H9 (cell line): ENCODE measurements at regions not wholly inside any gene's neighbourhood (a gene's known extent, or its start where the extent isn't known, plus 50 kb on each side); places are given as distances from the start of the nearest gene placed in this dataset.
"Not testable (repeated sequence)": the region's sequence is repeated elsewhere in the genome, so short reads cannot be mapped to it uniquely, and the experiment has no call there.

Experiments used
- DNase-seq: peaks from one replicate; pipeline ENCODE4 v3.0.0-alpha.2; 2017
- H2AFZ ChIP-seq: one replicate; pipeline ENCODE4 v1.6.1; 2013; ENCODE audit warnings: mild to moderate bottlenecking, low read length, control low read depth, moderate library complexity
- H2AK5ac ChIP-seq: 2 replicates; pipeline ENCODE4 v1.6.1; 2013; ENCODE audit warnings: low read length, control low read depth, mixed read lengths; ENCODE audit not compliant: insufficient read length
- H2BK120ac ChIP-seq: one replicate; pipeline ENCODE4 v1.6.1; 2013; ENCODE audit warnings: low read depth, mild to moderate bottlenecking, low read length, control low read depth, inconsistent platforms; ENCODE audit not compliant: poor library complexity, severe bottlenecking
- H2BK12ac ChIP-seq: 2 replicates; pipeline ENCODE4 v1.6.1; 2013; ENCODE audit warnings: low read length, control low read depth, mixed read lengths, low read depth; ENCODE audit not compliant: insufficient read length
- H2BK15ac ChIP-seq: 2 replicates; pipeline ENCODE4 v1.6.1; 2013; ENCODE audit warnings: low read depth, low read length, control low read depth
- H2BK20ac ChIP-seq: one replicate; pipeline ENCODE4 v1.6.1; 2013; ENCODE audit warnings: low read depth, mild to moderate bottlenecking, low read length, control low read depth, inconsistent platforms; ENCODE audit not compliant: poor library complexity, severe bottlenecking
- H2BK5ac ChIP-seq: 2 replicates; pipeline ENCODE4 v1.6.1; 2013; ENCODE audit warnings: low read length, control low read depth, mixed read lengths; ENCODE audit not compliant: insufficient read length
- H3K14ac ChIP-seq: 2 replicates; pipeline ENCODE4 v1.6.1; 2013; ENCODE audit warnings: low read length, control low read depth; ENCODE audit not compliant: insufficient read depth
- H3K18ac ChIP-seq: 2 replicates; pipeline ENCODE4 v1.6.1; 2013; ENCODE audit warnings: low read depth, mild to moderate bottlenecking, mixed read lengths, low read length, control low read depth; ENCODE audit not compliant: insufficient read length
- H3K23ac ChIP-seq: 2 replicates; pipeline ENCODE4 v1.6.1; 2013; ENCODE audit warnings: low read length, control low read depth, mixed read lengths, low read depth; ENCODE audit not compliant: insufficient read length
- H3K23me2 ChIP-seq: 2 replicates; pipeline ENCODE4 v1.6.1; 2013; ENCODE audit warnings: low read depth, mild to moderate bottlenecking, mixed read lengths, low read length, control low read depth; ENCODE audit not compliant: insufficient read length, poor library complexity, severe bottlenecking
- H3K27ac ChIP-seq: 2 replicates; pipeline ENCODE4 v1.5.1; 2013; ENCODE audit warnings: low read length, control low read depth, mixed read lengths, low read depth; ENCODE audit not compliant: insufficient read length
- H3K27me3 ChIP-seq: 2 replicates; pipeline ENCODE4 v1.6.1; 2013; ENCODE audit warnings: low read length, control low read depth, inconsistent platforms; ENCODE audit not compliant: insufficient read depth
- H3K4ac ChIP-seq: 2 replicates; pipeline ENCODE4 v1.6.1; 2013; ENCODE audit warnings: low read depth, mild to moderate bottlenecking, control low read depth, inconsistent platforms, low read length, moderate library complexity
- H3K4me1 ChIP-seq: 2 replicates; pipeline ENCODE4 v1.6.1; 2013; ENCODE audit warnings: low read length, control low read depth, inconsistent platforms; ENCODE audit not compliant: insufficient read depth
- H3K4me2 ChIP-seq: 2 replicates; pipeline ENCODE4 v1.6.1; 2013; ENCODE audit warnings: low read length, control low read depth, mixed read lengths; ENCODE audit not compliant: insufficient read length, insufficient read depth
- H3K56ac ChIP-seq: 2 replicates; pipeline ENCODE4 v1.6.1; 2013; ENCODE audit warnings: low read depth, mild to moderate bottlenecking, mixed read lengths, low read length, control low read depth; ENCODE audit not compliant: insufficient read length
- H3K79me1 ChIP-seq: 2 replicates; pipeline ENCODE4 v1.6.1; 2013; ENCODE audit warnings: low read depth, mild to moderate bottlenecking, moderate library complexity, low read length, control low read depth, inconsistent platforms; ENCODE audit not compliant: insufficient read depth, poor library complexity, severe bottlenecking
- H3K79me2 ChIP-seq: 2 replicates; pipeline ENCODE4 v1.6.1; 2013; ENCODE audit warnings: low read length, control low read depth, inconsistent platforms; ENCODE audit not compliant: insufficient read depth
- H3K9ac ChIP-seq: 2 replicates; pipeline ENCODE4 v1.6.1; 2013; ENCODE audit warnings: low read length, control low read depth, mixed read lengths; ENCODE audit not compliant: insufficient read length; ENCODE audit errors: extremely low read depth
- H3K9me3 ChIP-seq: one replicate; pipeline ENCODE4 v1.6.1; 2013; ENCODE audit warnings: low read depth, low read length, inconsistent platforms; ENCODE audit not compliant: control insufficient read depth
- H3T11ph ChIP-seq: one replicate; pipeline ENCODE4 v1.6.1; 2013; ENCODE audit warnings: mild to moderate bottlenecking, low read length, control low read depth, inconsistent platforms
- H4K20me1 ChIP-seq: one replicate; pipeline ENCODE4 v1.6.1; 2013; ENCODE audit not compliant: control insufficient read depth, insufficient read length, insufficient read depth
- H4K5ac ChIP-seq: 2 replicates; pipeline ENCODE4 v1.6.1; 2013; ENCODE audit warnings: low read depth, mild to moderate bottlenecking, mixed read lengths, low read length, control low read depth; ENCODE audit not compliant: insufficient read length
- H4K8ac ChIP-seq: replicated peaks from 2 replicates; pipeline ENCODE4 v1.6.1; 2013; ENCODE audit warnings: low read length, control low read depth, mixed read lengths, low read depth; ENCODE audit not compliant: insufficient read length
- H4K91ac ChIP-seq: 2 replicates; pipeline ENCODE4 v1.6.1; 2013; ENCODE audit warnings: low read depth, mild to moderate bottlenecking, moderate library complexity, mixed read lengths, low read length, control low read depth; ENCODE audit not compliant: insufficient read length
- H3K27ac Mint-ChIP-seq, 3 experiments: 2 replicates in 2 of 3; 3 replicates in 1 of 3; pipeline ENCODE4 v1.8.0; 2020 to 2021; ENCODE audit warnings: mixed read lengths in 3 of 3, mild to moderate bottlenecking in 1 of 3, moderate library complexity in 1 of 3
- H3K27me3 Mint-ChIP-seq: 2 replicates; pipeline ENCODE4 v1.8.0; 2021; ENCODE audit warnings: low read depth, mild to moderate bottlenecking, moderate library complexity, mixed read lengths
- H3K36me3 Mint-ChIP-seq, 3 experiments: 2 replicates in 2 of 3; 3 replicates in 1 of 3; pipeline ENCODE4 v1.8.0; 2020 to 2021; ENCODE audit warnings: low read depth in 3 of 3, mixed read lengths in 3 of 3; ENCODE audit not compliant: insufficient read depth in 1 of 3
- H3K4me1 Mint-ChIP-seq, 2 experiments: 2 replicates each; pipeline ENCODE4 v1.8.0; 2020; ENCODE audit warnings: mixed read lengths in 2 of 2
- H3K4me3 Mint-ChIP-seq, 2 experiments: 2 replicates in 1 of 2; 3 replicates in 1 of 2; pipeline ENCODE4 v1.8.0; 2020 to 2021; ENCODE audit warnings: mild to moderate bottlenecking in 2 of 2, mixed read lengths in 2 of 2, moderate library complexity in 1 of 2
- H3K9me3 Mint-ChIP-seq, 2 experiments: 2 replicates in 1 of 2; 3 replicates in 1 of 2; pipeline ENCODE4 v1.8.0; 2020; ENCODE audit warnings: mild to moderate bottlenecking in 2 of 2, mixed read lengths in 2 of 2, moderate library complexity in 1 of 2
- WGBS: extraction: QIAGEN DNeasy Blood & Tissue Kit; methylation state at CpG from one replicate; pipeline ENCODE4 v1.1.7; 2013; ENCODE audit warnings: missing lambda C conversion rate, low lambda C conversion rate, mixed read lengths; ENCODE audit not compliant: insufficient read length; ENCODE audit errors: extremely low coverage; 5-methylcytosine and 5-hydroxymethylcytosine counted together

- H3K27ac Mint-ChIP-seq, H3K4me1 ChIP-seq, H3K4me2 ChIP-seq, H2BK120ac ChIP-seq, H3K9me3 Mint-ChIP-seq, DNase-seq, H3K27me3 ChIP-seq, H2BK12ac ChIP-seq, H2AFZ ChIP-seq, H3K27ac ChIP-seq, H3K23ac ChIP-seq, H4K5ac ChIP-seq, H2BK15ac ChIP-seq, H3K27me3 Mint-ChIP-seq, H4K91ac ChIP-seq, H3K4me1 Mint-ChIP-seq, H3K4ac ChIP-seq, H2BK20ac ChIP-seq, H3K79me1 ChIP-seq, H2AK5ac ChIP-seq, H3K14ac ChIP-seq, H3K9ac ChIP-seq, H4K8ac ChIP-seq, H3T11ph ChIP-seq, H4K20me1 ChIP-seq, H2BK5ac ChIP-seq, H3K23me2 ChIP-seq, H3K18ac ChIP-seq, H3K4me3 Mint-ChIP-seq, H3K56ac ChIP-seq, H3K79me2 ChIP-seq: not testable (repeated sequence)
- no CpG with 5 or more reads among the region's 12 CpGs for WGBS
- H3K36me3 Mint-ChIP-seq = peaks cover 10 to 24% (median 11%) of the 10 kb centered on the region in 3 experiments; a peak in 6 of 7 replicates
- peaks cover 98% of the 10 kb centered on the region for H3K9me3 ChIP-seq
Measured at GRCh38 chr15:20243486-20244240, 297.9 kb downstream of the GOLGA6L6 start.

- not testable (repeated sequence) for H3K4me2 ChIP-seq, H3K27me3 Mint-ChIP-seq, H3K27ac ChIP-seq, H2BK15ac ChIP-seq, H3K23ac ChIP-seq, H3K9me3 Mint-ChIP-seq, DNase-seq, H2BK20ac ChIP-seq, H4K20me1 ChIP-seq, H2AK5ac ChIP-seq, H2BK120ac ChIP-seq, H3K79me1 ChIP-seq, H3K4me3 Mint-ChIP-seq, H3K4me1 ChIP-seq, H3K4ac ChIP-seq, H4K91ac ChIP-seq, H3K4me1 Mint-ChIP-seq, H3K56ac ChIP-seq, H3K23me2 ChIP-seq, H3K9ac ChIP-seq, H3K27ac Mint-ChIP-seq, H3K14ac ChIP-seq, H3T11ph ChIP-seq, H3K27me3 ChIP-seq, H2BK5ac ChIP-seq, H3K79me2 ChIP-seq, H4K5ac ChIP-seq, H4K8ac ChIP-seq, H3K18ac ChIP-seq, H2AFZ ChIP-seq, H2BK12ac ChIP-seq
- WGBS = no CpG with 5 or more reads among the region's 14 CpGs
- H3K9me3 ChIP-seq = peaks cover 94% of the 10 kb centered on the region
- H3K36me3 Mint-ChIP-seq = peaks cover 10 to 19% (median 11%) of the 10 kb centered on the region in 3 experiments; a peak in 6 of 7 replicates
Measured at GRCh38 chr15:20240366-20240917, 301.2 kb downstream of the GOLGA6L6 start.
